GM21367 (cell line): ENCODE measurements at regions not wholly inside any gene's neighbourhood (a gene's known extent, or its start where the extent isn't known, plus 50 kb on each side); places are given as distances from the start of the nearest gene placed in this dataset.

Experiments
- ATAC-seq: cut with Tn5 transposase; IDR thresholded peaks from one replicate; pipeline ENCODE4 v1.9.1; 2021; ENCODE audit not compliant: unreplicated experiment

- no peak for ATAC-seq
Measured at GRCh38 chr1:239593527-239593926, 207.2 kb downstream of the CHRM3 start.

GRCh38 chr1:239600588-239600987 is 214.2 kb downstream of the CHRM3 start:
- no peak for ATAC-seq

- ATAC-seq: no peak
Measured at GRCh38 chr1:239601108-239601507, 214.7 kb downstream of the CHRM3 start.

GRCh38 chr1:239603530-239603929 is 217.2 kb downstream of the CHRM3 start:
- ATAC-seq: no peak

GRCh38 chr1:239606850-239607400 is 220.6 kb downstream of the CHRM3 start:
- ATAC-seq: no peak

- ATAC-seq: no peak
Measured at GRCh38 chr1:239608469-239608868, 222.1 kb downstream of the CHRM3 start.

- no peak for ATAC-seq
Measured at GRCh38 chr1:239612379-239612778, 226.0 kb downstream of the CHRM3 start.

GRCh38 chr1:239616673-239617072 is 230.3 kb downstream of the CHRM3 start:
- no peak for ATAC-seq

- ATAC-seq: no peak
Measured at GRCh38 chr1:239617259-239617658, 230.9 kb downstream of the CHRM3 start.

- no peak for ATAC-seq
Measured at GRCh38 chr1:239617731-239618130, 231.4 kb downstream of the CHRM3 start.

GRCh38 chr1:239619190-239619589 is 232.8 kb downstream of the CHRM3 start:
- ATAC-seq: no peak

GRCh38 chr1:239630767-239631166 is 244.4 kb downstream of the CHRM3 start:
- ATAC-seq: no peak

- ATAC-seq: no peak
Measured at GRCh38 chr1:239633432-239633831, 247.1 kb downstream of the CHRM3 start.

GRCh38 chr1:239635276-239635675 is 248.9 kb downstream of the CHRM3 start:
- ATAC-seq: no peak

GRCh38 chr1:239636347-239636746 is 250.0 kb downstream of the CHRM3 start:
- ATAC-seq: no peak

GRCh38 chr1:239644604-239645003 is 258.2 kb downstream of the CHRM3 start:
- no peak for ATAC-seq

- ATAC-seq: no peak
Measured at GRCh38 chr1:239647045-239647444, 260.7 kb downstream of the CHRM3 start.

GRCh38 chr1:239647964-239648632 is 261.7 kb downstream of the CHRM3 start:
- no peak for ATAC-seq

- ATAC-seq: no peak
Measured at GRCh38 chr1:239655023-239655422, 268.7 kb downstream of the CHRM3 start.

GRCh38 chr1:239657291-239657690 is 270.9 kb downstream of the CHRM3 start:
- no peak for ATAC-seq

GRCh38 chr1:239662950-239663349 is 276.6 kb downstream of the CHRM3 start:
- ATAC-seq: no peak

GRCh38 chr1:239672256-239672655 is 285.9 kb downstream of the CHRM3 start:
- ATAC-seq: no peak

- ATAC-seq: no peak
Measured at GRCh38 chr1:239675735-239676134, 289.4 kb downstream of the CHRM3 start.
